H1 (cell line): ENCODE measurements at regions not wholly inside any gene's neighbourhood (a gene's known extent, or its start where the extent isn't known, plus 50 kb on each side); places are given as distances from the start of the nearest gene placed in this dataset.

ENCODE experiments used
- CTCF ChIA-PET: fragments of 300-600 bp; sonication (Branson Sonifier 250); formaldehyde crosslinking; loops from one replicate; lab custom pipeline; 2021; ENCODE audit not compliant: partially characterized antibody; lab: Charles Lee
- POLR2A ChIA-PET: fragments of 300-600 bp; sonication (Branson Sonifier 250); formaldehyde crosslinking; loops from one replicate; lab custom pipeline; 2021; ENCODE audit warnings: inconsistent platforms; ENCODE audit not compliant: partially characterized antibody; lab: Charles Lee
- DNase-seq, 2 experiments: peaks; one replicate each; pipeline versions ENCODE4 v3.0.0 to v3.0.0-alpha.2; 2010 to 2022; ENCODE audit warnings: low spot score in 2 of 2, low read depth in 1 of 2, mixed read lengths in 1 of 2
- FAIRE-seq: peaks from 2 replicates; lab custom pipeline; 2011; peaks lifted over from hg19 to GRCh38; lab: Jason Lieb, UNC
- H2AFZ ChIP-seq: 2 replicates; pipeline ENCODE4 v1.8.1; 2012; ENCODE audit warnings: low read length, inconsistent platforms
- H2AK5ac ChIP-seq: 2 replicates; pipeline ENCODE4 v1.6.1; 2013; ENCODE audit warnings: low read depth, low read length
- H2BK120ac ChIP-seq: replicated peaks from 2 replicates; pipeline ENCODE3; 2013; ENCODE audit warnings: low read depth, low read length, inconsistent platforms
- H2BK12ac ChIP-seq: 2 replicates; pipeline ENCODE4 v1.6.1; 2013; ENCODE audit warnings: low read depth, low read length
- H2BK15ac ChIP-seq: 2 replicates; pipeline ENCODE4 v1.6.1; 2013; ENCODE audit warnings: low read length
- H2BK20ac ChIP-seq: 2 replicates; pipeline ENCODE4 v1.6.1; 2013; ENCODE audit warnings: low read length
- H2BK5ac ChIP-seq: 2 replicates; pipeline ENCODE4 v1.6.1; 2013; ENCODE audit warnings: low read depth, low read length
- H3K14ac ChIP-seq: 2 replicates; pipeline ENCODE4 v1.6.1; 2013; ENCODE audit warnings: inconsistent platforms; ENCODE audit not compliant: insufficient read length
- H3K18ac ChIP-seq: 2 replicates; pipeline ENCODE4 v1.6.1; 2013; ENCODE audit warnings: low read length; ENCODE audit errors: extremely low read depth
- H3K23ac ChIP-seq: 2 replicates; pipeline ENCODE4 v1.6.1; 2013; ENCODE audit warnings: inconsistent platforms; ENCODE audit not compliant: insufficient read length
- H3K23me2 ChIP-seq: 2 replicates; pipeline ENCODE4 v1.6.1; 2013; ENCODE audit warnings: low read depth, low read length
- H3K27ac ChIP-seq: 2 replicates; pipeline ENCODE4 v1.6.1; 2011; ENCODE audit warnings: low read depth, low read length, inconsistent platforms
- H3K27me3 ChIP-seq, 4 experiments: replicated peaks in 1 of 4; 1 replicate in 1 of 4; 2 replicates in 3 of 4; pipeline versions ENCODE4 v1.6.1 to v1.8.1; 2011 to 2013; ENCODE audit warnings: low read length in 3 of 4, mild to moderate bottlenecking in 3 of 4, inconsistent platforms in 2 of 4, mixed read lengths in 2 of 4, moderate library complexity in 1 of 4; ENCODE audit not compliant: control insufficient read depth in 3 of 4, insufficient read depth in 3 of 4; ENCODE audit errors: extremely low read depth in 1 of 4
- H3K36me3 ChIP-seq, 4 experiments: 2 replicates each; pipeline versions ENCODE4 v1.6.1 to v1.8.1; 2011 to 2013; ENCODE audit warnings: mild to moderate bottlenecking in 4 of 4, low read length in 3 of 4, moderate library complexity in 2 of 4, control low read depth in 1 of 4, inconsistent platforms in 1 of 4; ENCODE audit not compliant: insufficient read depth in 4 of 4, control insufficient read depth in 2 of 4
- H3K4ac ChIP-seq: replicated peaks from 2 replicates; pipeline ENCODE3; 2013; ENCODE audit warnings: low read length, low read depth, mixed read lengths, inconsistent platforms; ENCODE audit not compliant: insufficient read length
- H3K4me1 ChIP-seq, 4 experiments: replicated peaks in 1 of 4; 1 replicate in 1 of 4; 2 replicates in 3 of 4; pipeline versions ENCODE4 v1.6.1 to v1.8.1; 2011 to 2013; ENCODE audit warnings: low read length in 3 of 4, inconsistent platforms in 2 of 4, mixed read lengths in 1 of 4; ENCODE audit not compliant: insufficient read depth in 4 of 4, control insufficient read depth in 3 of 4
- H3K4me2 ChIP-seq, 2 experiments: 2 replicates each; pipeline versions ENCODE4 v1.6.1 to v1.8.1; 2011 to 2013; ENCODE audit warnings: low read depth in 2 of 2, low read length in 2 of 2, control low read depth in 1 of 2, inconsistent platforms in 1 of 2, mild to moderate bottlenecking in 1 of 2; ENCODE audit not compliant: insufficient read depth in 1 of 2
- H3K4me3 ChIP-seq, 4 experiments: fragments of 200-600, 300-600 bp in 1 of 4; sonication (generic), shearing (Covaris generic), sonication (Bioruptor Twin) in 1 of 4; 2 replicates each; pipeline versions ENCODE4 v1.5.1 to v1.8.1; 2011 to 2016; ENCODE audit warnings: low read length in 4 of 4, low read depth in 3 of 4, control low read depth in 2 of 4, inconsistent platforms in 2 of 4, mild to moderate bottlenecking in 2 of 4, mixed read lengths in 1 of 4, moderate library complexity in 1 of 4; ENCODE audit not compliant: insufficient read depth in 2 of 4; ENCODE audit errors: extremely low read depth in 1 of 4
- H3K56ac ChIP-seq: replicated peaks from 2 replicates; pipeline ENCODE3; 2013; ENCODE audit warnings: low read depth, mild to moderate bottlenecking, mixed read lengths, low read length, inconsistent platforms; ENCODE audit not compliant: insufficient read length
- H3K79me1 ChIP-seq: 2 replicates; pipeline ENCODE4 v1.6.1; 2013; ENCODE audit warnings: low read depth, low read length, control low read depth
- H3K79me2 ChIP-seq, 2 experiments: 2 replicates each; pipeline versions ENCODE4 v1.6.1 to v1.8.1; 2012 to 2013; ENCODE audit warnings: low read length in 2 of 2, mild to moderate bottlenecking in 2 of 2, inconsistent platforms in 1 of 2; ENCODE audit not compliant: insufficient read depth in 2 of 2, control insufficient read depth in 1 of 2
- H3K9ac ChIP-seq, 4 experiments: replicated peaks in 1 of 4; 1 replicate in 1 of 4; 2 replicates in 3 of 4; pipeline versions ENCODE4 v1.6.1 to v1.8.1; 2011 to 2013; ENCODE audit warnings: low read depth in 3 of 4, low read length in 3 of 4, control low read depth in 2 of 4, mild to moderate bottlenecking in 2 of 4, moderate library complexity in 2 of 4, inconsistent platforms in 1 of 4; ENCODE audit errors: extremely low read depth in 1 of 4
- H3K9me3 ChIP-seq, 2 experiments: 2 replicates each; pipeline versions ENCODE4 v1.6.1 to v1.8.1; 2012 to 2013; ENCODE audit warnings: mild to moderate bottlenecking in 2 of 2, moderate library complexity in 2 of 2, control low read depth in 1 of 2, inconsistent platforms in 1 of 2, low read depth in 1 of 2, low read length in 1 of 2, mixed read lengths in 1 of 2; ENCODE audit not compliant: insufficient read depth in 2 of 2
- H4K20me1 ChIP-seq, 2 experiments: replicated peaks in 1 of 2; 2 replicates each; pipeline versions ENCODE3 to v1.8.1; 2011 to 2013; ENCODE audit warnings: inconsistent platforms in 2 of 2, low read length in 2 of 2, mild to moderate bottlenecking in 1 of 2; ENCODE audit not compliant: insufficient read depth in 2 of 2, control insufficient read depth in 1 of 2
- H4K5ac ChIP-seq: 2 replicates; pipeline ENCODE4 v1.6.1; 2013; ENCODE audit warnings: low read length, low read depth, mixed read lengths, inconsistent platforms; ENCODE audit not compliant: insufficient read length
- H4K8ac ChIP-seq: 2 replicates; pipeline ENCODE4 v1.8.0; 2013; ENCODE audit warnings: mild to moderate bottlenecking, moderate library complexity, low read length, inconsistent platforms; ENCODE audit not compliant: insufficient read depth; ENCODE audit errors: extremely low read depth
- H4K91ac ChIP-seq: replicated peaks from 2 replicates; pipeline ENCODE3; 2013; ENCODE audit warnings: low read length, mixed read lengths, inconsistent platforms; ENCODE audit not compliant: insufficient read length
- CTBP2 ChIP-seq: IDR thresholded peaks from 2 replicates; pipeline ENCODE4 v1.7.0; 2011; ENCODE audit warnings: borderline replicate concordance, mild to moderate bottlenecking, moderate library complexity, mixed read lengths, low read length; ENCODE audit not compliant: insufficient read depth, insufficient read length
- EZH2 ChIP-seq: fragments of 200-600 bp; sonication (generic); IDR thresholded peaks from 2 replicates; pipeline ENCODE4 v1.7.1; 2012; ENCODE audit warnings: low read depth, mild to moderate bottlenecking, moderate library complexity, low read length, inconsistent platforms; ENCODE audit not compliant: severe bottlenecking
- KDM5A ChIP-seq: fragments of 200-600 bp; IDR thresholded peaks from 2 replicates; pipeline ENCODE4 v1.7.1; 2012; ENCODE audit warnings: mild to moderate bottlenecking, low read length, inconsistent platforms, mixed read lengths
- RFX5 ChIP-seq: IDR thresholded peaks from 2 replicates; pipeline ENCODE4 v1.6.1; 2011; ENCODE audit warnings: low read depth, low read length, improper control_type of control experiment, borderline replicate concordance
- RXRA ChIP-seq: IDR thresholded peaks from 2 replicates; pipeline ENCODE4 v1.6.1; 2011; ENCODE audit warnings: low read depth, mild to moderate bottlenecking, low read length, moderate library complexity; ENCODE audit not compliant: insufficient read depth
- SAP30 ChIP-seq: fragments of 300-600 bp; sonication (generic); IDR thresholded peaks from 2 replicates; pipeline ENCODE4 v1.7.1; 2012; ENCODE audit warnings: low read length, moderate library complexity, mild to moderate bottlenecking, inconsistent platforms; ENCODE audit not compliant: insufficient read depth, insufficient replicate concordance
- SIX5 ChIP-seq: IDR thresholded peaks from 2 replicates; pipeline ENCODE4 v1.6.1; 2011; ENCODE audit warnings: mild to moderate bottlenecking, low read depth, low read length
- TAF1 ChIP-seq: IDR thresholded peaks from 2 replicates; pipeline ENCODE4 v1.6.1; 2011; ENCODE audit warnings: mild to moderate bottlenecking, low read depth, low read length
- TAF7 ChIP-seq: optimal IDR thresholded peaks from 2 replicates; pipeline ENCODE3; 2011; ENCODE audit warnings: low read depth, mild to moderate bottlenecking, inconsistent platforms, low read length, moderate library complexity, borderline replicate concordance
- WGBS, 2 experiments: shearing (Covaris generic) in 1 of 2; methylation state at CpG; one replicate each; pipeline versions ENCODE4 v1.1.6 to v1.1.7; 2013 to 2015; ENCODE audit warnings: low lambda C conversion rate in 2 of 2, mixed read lengths in 2 of 2, inconsistent platforms in 1 of 2, low coverage in 1 of 2, missing lambda C conversion rate in 1 of 2; ENCODE audit not compliant: insufficient replicate concordance in 2 of 2, insufficient coverage in 1 of 2, insufficient read length in 1 of 2; ENCODE audit errors: extremely low coverage in 1 of 2, missing lambda C conversion rate in 1 of 2; 5-methylcytosine and 5-hydroxymethylcytosine counted together
- TF ChIP-seq, protein P1 (sequence below): IDR thresholded peaks from 2 replicates; pipeline ENCODE4 v1.6.1; 2012; ENCODE audit warnings: low read length, inconsistent platforms

DNA sequence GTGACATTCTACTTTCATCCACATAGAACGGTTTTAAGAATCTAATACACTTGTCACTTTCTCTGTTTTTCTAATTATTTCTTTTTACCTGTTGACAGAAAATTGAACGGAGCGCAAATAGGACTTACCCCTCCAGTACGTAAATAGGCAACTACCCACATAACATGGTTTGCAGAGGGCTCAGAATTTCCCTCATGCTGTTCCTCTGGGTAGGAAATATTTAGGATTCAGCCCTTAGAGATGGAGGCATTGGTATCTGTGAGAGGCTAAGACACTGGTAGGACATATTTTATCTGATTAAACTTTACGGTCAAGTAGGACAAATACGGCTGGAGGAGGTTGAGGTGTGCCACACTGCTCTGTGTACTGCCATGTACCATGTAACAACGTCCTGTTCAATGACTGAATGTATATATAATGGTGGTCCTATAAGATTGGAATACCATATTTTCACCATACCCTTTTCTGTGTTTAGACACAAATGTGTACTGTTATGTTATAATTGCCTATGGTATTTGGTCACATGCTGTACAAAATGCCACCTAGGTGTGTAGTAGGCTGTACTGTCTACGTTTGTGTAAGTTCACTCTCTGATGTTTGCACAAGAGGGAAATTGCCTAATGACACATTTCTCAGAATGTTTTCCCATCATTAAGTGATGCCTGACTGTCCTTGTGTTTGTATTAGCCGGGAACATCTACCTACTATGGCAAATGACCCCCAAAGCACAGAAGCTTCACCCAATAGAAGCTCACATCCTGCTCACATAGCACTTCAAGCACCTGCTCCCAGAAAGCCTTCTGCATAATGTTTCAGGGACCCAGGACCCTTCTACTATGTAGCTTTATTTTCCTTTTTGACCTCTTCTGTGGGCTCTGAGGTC, 429.4 kb upstream of the AKR1E2 start:
- no peak overlapping the region for H2BK120ac ChIP-seq
- no peaks in the 10 kb centered on the region for H3K9me3 ChIP-seq
- no peak overlapping the region for H3K18ac ChIP-seq
- POLR2A ChIA-PET = no interaction called here
- no peak for DNase-seq
- no peak overlapping the region for H3K27ac ChIP-seq
- CTCF ChIA-PET = interaction anchor here (0.7 to 0.9 kb wide), 2 partner anchors 38 to 54 kb away, joined by 4 read pairs; no protein-coding TSS in a partner anchor
- H4K20me1 ChIP-seq = no peaks in the 10 kb centered on the region
- 93% methylated on average over 9 of the region's 9 CpGs; no CpG with 5 or more reads in 1 of the 2 experiments for WGBS, 2 experiments
- no peaks in the 10 kb centered on the region for H3K27me3 ChIP-seq
- no peak overlapping the region for H3K56ac ChIP-seq
- no peaks in the 10 kb centered on the region for H3K79me2 ChIP-seq
- no peak overlapping the region for H4K8ac ChIP-seq
- no peak overlapping the region for H2BK5ac ChIP-seq
- no peak overlapping the region for H4K5ac ChIP-seq
- TF ChIP-seq TAF7 (no peak), CTBP2 (no peak), TAF1 (no peak), SIX5 (no peak), RXRA (no peak), EZH2 (no peak), SAP30 (no peak), RFX5 (no peak), KDM5A (no peak)
- TF ChIP-seq, protein P1, sequence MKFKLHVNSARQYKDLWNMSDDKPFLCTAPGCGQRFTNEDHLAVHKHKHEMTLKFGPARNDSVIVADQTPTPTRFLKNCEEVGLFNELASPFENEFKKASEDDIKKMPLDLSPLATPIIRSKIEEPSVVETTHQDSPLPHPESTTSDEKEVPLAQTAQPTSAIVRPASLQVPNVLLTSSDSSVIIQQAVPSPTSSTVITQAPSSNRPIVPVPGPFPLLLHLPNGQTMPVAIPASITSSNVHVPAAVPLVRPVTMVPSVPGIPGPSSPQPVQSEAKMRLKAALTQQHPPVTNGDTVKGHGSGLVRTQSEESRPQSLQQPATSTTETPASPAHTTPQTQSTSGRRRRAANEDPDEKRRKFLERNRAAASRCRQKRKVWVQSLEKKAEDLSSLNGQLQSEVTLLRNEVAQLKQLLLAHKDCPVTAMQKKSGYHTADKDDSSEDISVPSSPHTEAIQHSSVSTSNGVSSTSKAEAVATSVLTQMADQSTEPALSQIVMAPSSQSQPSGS = no peak
- TF ChIP-seq, all 59 proteins: peak for 0
- peaks cover 0 to 2% (median 0%) of the 10 kb centered on the region in 4 experiments; a peak in 1 of 7 replicates for H3K4me1 ChIP-seq
- H2BK20ac ChIP-seq = no peak overlapping the region
- H2BK12ac ChIP-seq = no peak overlapping the region
- no peak overlapping the region for H3K4me2 ChIP-seq
- H3K79me1 ChIP-seq = no peaks in the 10 kb centered on the region
- H3K9ac ChIP-seq = no peak overlapping the region
- FAIRE-seq = no peak
- no peak overlapping the region for H3K4ac ChIP-seq
- H4K91ac ChIP-seq = no peak overlapping the region
- no peak overlapping the region for H2BK15ac ChIP-seq
- no peaks in the 10 kb centered on the region for H3K36me3 ChIP-seq
- H2AK5ac ChIP-seq = no peak overlapping the region
- H3K14ac ChIP-seq = no peak overlapping the region
- no peak overlapping the region for H3K4me3 ChIP-seq
- no peak overlapping the region for H2AFZ ChIP-seq
- H3K23me2 ChIP-seq = no peaks in the 10 kb centered on the region
- H3K23ac ChIP-seq = no peak overlapping the region
